GM19463 (cell line): ENCODE measurements at regions not wholly inside any gene's neighbourhood (a gene's known extent, or its start where the extent isn't known, plus 50 kb on each side); places are given as distances from the start of the nearest gene placed in this dataset.
"Not testable (repeated sequence)": the region's sequence is repeated elsewhere in the genome, so short reads cannot be mapped to it uniquely, and the experiment has no call there.

Source experiments
- ATAC-seq: cut with Tn5 transposase; IDR thresholded peaks from one replicate; pipeline ENCODE4 v1.9.1; 2021; ENCODE audit warnings: mild to moderate bottlenecking, moderate library complexity; ENCODE audit not compliant: unreplicated experiment

GRCh38 chr11:109043315-109043714 lies 378.4 kb downstream of the DDX10 start:
- no peak for ATAC-seq

GRCh38 chr11:109046284-109046992 lies 375.6 kb upstream of the C11orf87 start:
- no peak for ATAC-seq

GRCh38 chr11:109048098-109048497 lies 373.9 kb upstream of the C11orf87 start:
- no peak for ATAC-seq

- no peak for ATAC-seq
Measured at GRCh38 chr11:109051200-109051599, 370.8 kb upstream of the C11orf87 start.

GRCh38 chr11:109059402-109059801 lies 362.6 kb upstream of the C11orf87 start:
- no peak for ATAC-seq

GRCh38 chr11:109061394-109061793 lies 360.6 kb upstream of the C11orf87 start:
- ATAC-seq = no peak

- ATAC-seq = no peak
Measured at GRCh38 chr11:109062445-109062844, 359.5 kb upstream of the C11orf87 start.

- ATAC-seq = no peak
Measured at GRCh38 chr11:109062871-109063270, 359.1 kb upstream of the C11orf87 start.

GRCh38 chr11:109064618-109065311 lies 357.2 kb upstream of the C11orf87 start:
- ATAC-seq = not testable (repeated sequence)

- no peak for ATAC-seq
Measured at GRCh38 chr11:109071262-109071661, 350.7 kb upstream of the C11orf87 start.

- ATAC-seq = no peak
Measured at GRCh38 chr11:109071712-109072524, 350.1 kb upstream of the C11orf87 start.

- no peak for ATAC-seq
Measured at GRCh38 chr11:109073032-109073822, 348.8 kb upstream of the C11orf87 start.

GRCh38 chr11:109075976-109076375 lies 346.0 kb upstream of the C11orf87 start:
- ATAC-seq = no peak

- ATAC-seq = no peak
Measured at GRCh38 chr11:109076870-109077269, 345.1 kb upstream of the C11orf87 start.

GRCh38 chr11:109077291-109077920 lies 344.6 kb upstream of the C11orf87 start:
- no peak for ATAC-seq

- ATAC-seq = no peak
Measured at GRCh38 chr11:109085708-109086373, 336.1 kb upstream of the C11orf87 start.

- no peak for ATAC-seq
Measured at GRCh38 chr11:109086931-109087330, 335.1 kb upstream of the C11orf87 start.

- no peak for ATAC-seq
Measured at GRCh38 chr11:109088086-109088485, 333.9 kb upstream of the C11orf87 start.

GRCh38 chr11:109089144-109089543 lies 332.8 kb upstream of the C11orf87 start:
- ATAC-seq = no peak

GRCh38 chr11:109093354-109093753 lies 328.6 kb upstream of the C11orf87 start:
- ATAC-seq = no peak
